Naive thymus-derived CD4-positive, alpha-beta T cell (primary cell): ENCODE measurements at regions not wholly inside any gene's neighbourhood (a gene's known extent, or its start where the extent isn't known, plus 50 kb on each side); places are given as distances from the start of the nearest gene placed in this dataset.
"Not testable (repeated sequence)": the region's sequence is repeated elsewhere in the genome, so short reads cannot be mapped to it uniquely, and the experiment has no call there.

ENCODE experiments used
- ATAC-seq: fragments of 150-1000 bp; cut with Tn5 transposase; 2 replicates; pipeline ENCODE4 v1.10.0; 2021; ENCODE audit warnings: mild to moderate bottlenecking, moderate library complexity
- CTCF ChIA-PET: fragments of 350-600 bp; sonication (Branson Sonifier 250); formaldehyde crosslinking; loops from one replicate; lab custom pipeline; 2021; ENCODE audit warnings: antibody characterized with exemption; lab: Charles Lee
- POLR2A ChIA-PET: fragments of 350-600 bp; sonication (Branson Sonifier 250); formaldehyde crosslinking; loops from one replicate; lab custom pipeline; 2021; ENCODE audit warnings: antibody characterized with exemption, inconsistent platforms; lab: Charles Lee
- DNase-seq, 9 donors: peaks; one replicate each; pipeline versions ENCODE4 v3.0.0 to v3.0.0-alpha.2; 2020 to 2022; ENCODE audit warnings: mixed read lengths in 1 of 9
- H3K27ac ChIP-seq: one replicate; pipeline ENCODE4 v1.7.0; 2013; ENCODE audit warnings: mild to moderate bottlenecking, low read depth, low read length, moderate library complexity
- H3K27me3 ChIP-seq, 2 donors: one replicate each; pipeline ENCODE4 v1.7.0; 2013; ENCODE audit warnings: low read length in 2 of 2, mild to moderate bottlenecking in 2 of 2, moderate library complexity in 2 of 2; ENCODE audit not compliant: control insufficient read depth in 2 of 2, insufficient read depth in 2 of 2
- H3K36me3 ChIP-seq, 3 experiments: 1 replicate in 2 of 3; 2 replicates in 1 of 3; pipeline ENCODE4 v1.7.0; 2013; ENCODE audit warnings: low read length in 3 of 3, mild to moderate bottlenecking in 3 of 3, moderate library complexity in 1 of 3; ENCODE audit not compliant: insufficient read depth in 3 of 3, control insufficient read depth in 2 of 3
- H3K4me1 ChIP-seq, 2 donors: one replicate each; pipeline ENCODE4 v1.7.0; 2013; ENCODE audit warnings: low read length in 2 of 2, mild to moderate bottlenecking in 2 of 2, moderate library complexity in 1 of 2; ENCODE audit not compliant: control insufficient read depth in 2 of 2, insufficient read depth in 2 of 2
- H3K4me3 ChIP-seq: 2 replicates; pipeline ENCODE4 v1.7.0; 2013; ENCODE audit warnings: mild to moderate bottlenecking, low read length
- H3K9me3 ChIP-seq, 3 experiments: 1 replicate in 2 of 3; 2 replicates in 1 of 3; pipeline ENCODE4 v1.7.0; 2013; ENCODE audit warnings: low read length in 3 of 3; ENCODE audit not compliant: control insufficient read depth in 2 of 3
- H3K27ac Mint-ChIP-seq, 9 donors: one replicate each; pipeline ENCODE4 v1.8.0; 2020 to 2022; ENCODE audit warnings: mixed read lengths in 9 of 9, mild to moderate bottlenecking in 8 of 9, moderate library complexity in 5 of 9, inconsistent platforms in 2 of 9
- H3K27me3 Mint-ChIP-seq, 5 donors: one replicate each; pipeline ENCODE4 v1.8.0; 2021 to 2022; ENCODE audit warnings: mixed read lengths in 5 of 5, mild to moderate bottlenecking in 1 of 5
- H3K36me3 Mint-ChIP-seq, 5 donors: one replicate each; pipeline ENCODE4 v1.8.0; 2020 to 2022; ENCODE audit warnings: mixed read lengths in 5 of 5, mild to moderate bottlenecking in 3 of 5, inconsistent platforms in 1 of 5
- H3K4me1 Mint-ChIP-seq, 7 donors: one replicate each; pipeline ENCODE4 v1.8.0; 2020 to 2022; ENCODE audit warnings: mixed read lengths in 7 of 7, mild to moderate bottlenecking in 3 of 7, inconsistent platforms in 1 of 7
- H3K4me3 Mint-ChIP-seq, 10 donors: one replicate each; pipeline ENCODE4 v1.8.0; 2020 to 2022; ENCODE audit warnings: mild to moderate bottlenecking in 10 of 10, mixed read lengths in 10 of 10, moderate library complexity in 6 of 10, inconsistent platforms in 2 of 10
- H3K9me3 Mint-ChIP-seq, 11 donors: one replicate each; pipeline ENCODE4 v1.8.0; 2020 to 2022; ENCODE audit warnings: mixed read lengths in 11 of 11, mild to moderate bottlenecking in 4 of 11, inconsistent platforms in 1 of 11, moderate library complexity in 1 of 11
- intact Hi-C, 2 donors: fragments of 100-400 bp; cut with micrococcal nuclease; formaldehyde crosslinking; loops; one replicate each; pipeline ENCODE4 v1.15.1; 2023

DNA sequence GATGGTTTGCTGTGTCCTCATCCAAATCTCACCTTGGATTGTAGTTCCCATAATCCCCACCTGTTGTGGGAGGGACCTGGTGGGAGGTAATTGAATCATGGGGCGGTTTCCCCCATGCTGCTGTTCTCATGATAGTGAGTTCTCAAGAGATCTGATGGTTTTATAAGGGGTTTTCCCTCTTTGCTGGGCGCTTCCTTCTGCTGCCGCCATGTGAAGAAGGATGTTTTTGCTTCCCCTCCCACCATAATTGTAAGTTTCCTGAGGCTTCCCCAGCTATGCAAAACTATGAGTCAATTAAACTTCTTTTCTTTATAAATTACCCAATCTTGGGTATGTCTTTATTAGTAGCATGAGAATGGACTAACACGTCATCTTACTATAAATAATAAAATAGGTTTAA is 55.7 kb upstream of the OGFRL1 start:
- H3K9me3 Mint-ChIP-seq, H3K36me3 ChIP-seq, H3K27ac Mint-ChIP-seq, H3K27me3 ChIP-seq, DNase-seq, H3K9me3 ChIP-seq, H3K36me3 Mint-ChIP-seq, ATAC-seq, POLR2A ChIA-PET, CTCF ChIA-PET, H3K4me3 Mint-ChIP-seq, H3K27ac ChIP-seq, H3K4me3 ChIP-seq, intact Hi-C loops: not testable (repeated sequence)
- H3K4me1 ChIP-seq, result peaks cover 10 to 13% of the 10 kb centered on the region in 2 donors
- peaks cover 8 to 26% (median 16%) of the 10 kb centered on the region in 7 donors for H3K4me1 Mint-ChIP-seq
- peaks cover 4 to 14% (median 10%) of the 10 kb centered on the region in 5 donors for H3K27me3 Mint-ChIP-seq

DNA sequence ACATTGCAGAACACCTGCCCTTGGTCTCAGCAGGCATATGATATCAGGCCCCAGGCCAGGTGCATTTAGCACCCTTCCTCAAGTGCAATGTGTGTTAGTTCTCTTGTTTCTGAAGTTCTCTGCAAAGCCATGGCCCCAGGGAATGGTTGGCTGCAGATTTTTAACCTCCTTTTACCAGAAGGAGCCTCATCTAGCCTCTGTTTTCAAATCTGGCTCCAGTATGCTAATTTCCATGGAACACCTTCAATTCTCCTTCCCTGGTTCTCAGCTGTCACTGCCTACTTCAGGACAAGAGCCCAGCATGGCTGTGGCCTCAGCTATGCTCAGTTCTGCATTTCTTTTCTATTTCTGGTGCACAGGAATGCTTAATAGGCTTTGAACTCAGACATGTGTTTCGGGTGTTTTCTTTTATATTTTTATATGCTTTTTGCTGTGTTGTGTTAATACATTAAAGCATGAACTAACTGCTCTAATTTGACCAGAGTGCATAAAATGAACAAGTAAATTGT is 51.6 kb upstream of the OGFRL1 start:
- Histone ChIP-seq H3K9me3 (no peaks in the 10 kb centered on the region), H3K4me3 (no peak overlapping the region), H3K4me1 (no peaks in the 10 kb centered on the region), H3K27me3 (no peaks in the 10 kb centered on the region), H3K36me3 (no peaks in the 10 kb centered on the region), H3K27ac (no peak overlapping the region)
- H3K4me3 Mint-ChIP-seq, result no peak overlapping the region
- H3K27me3 Mint-ChIP-seq, result peaks cover 9 to 24% (median 18%) of the 10 kb centered on the region in 5 donors
- CTCF ChIA-PET, result interaction anchor here (0.6 kb wide), 1 partner anchor 12 kb away, joined by 3 read pairs; no protein-coding TSS in a partner anchor
- H3K27ac Mint-ChIP-seq, result no peak overlapping the region
- peaks cover 0 to 4% (median 0%) of the 10 kb centered on the region in 11 donors for H3K9me3 Mint-ChIP-seq
- H3K36me3 Mint-ChIP-seq, result no peaks in the 10 kb centered on the region
- H3K4me1 Mint-ChIP-seq, result peaks cover 0 to 2% (median 0%) of the 10 kb centered on the region in 7 donors
- ATAC-seq (no peak), DNase-seq (no peak)
- intact Hi-C loops, result no loop called here
- POLR2A ChIA-PET, result no interaction called here

DNA sequence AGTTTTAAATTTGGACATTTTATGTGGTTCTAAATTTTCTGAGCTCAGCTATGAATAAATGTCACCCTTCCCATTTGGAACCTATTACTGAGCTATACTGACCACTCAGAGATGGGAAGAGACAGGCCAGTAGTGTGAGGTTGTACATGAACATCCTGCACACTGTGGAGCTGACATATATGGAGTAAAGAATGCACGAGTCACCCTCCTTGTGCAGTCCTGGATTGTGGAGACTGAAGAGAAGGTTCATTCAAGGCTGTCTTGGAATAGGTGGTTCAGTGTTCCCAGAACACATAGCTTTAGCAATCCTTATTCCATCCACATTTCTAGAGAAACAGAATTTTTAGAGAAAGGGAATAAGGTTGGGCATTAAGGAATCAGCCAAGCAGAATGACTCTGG is 50.3 kb upstream of the OGFRL1 start:
- H3K27me3 Mint-ChIP-seq, result peaks cover 4 to 24% (median 18%) of the 10 kb centered on the region in 5 donors
- no peak overlapping the region for H3K4me3 Mint-ChIP-seq
- ATAC-seq (no peak), DNase-seq (no peak)
- ChIA-PET CTCF (no interaction called here), POLR2A (no interaction called here)
- Histone ChIP-seq H3K4me1 (no peaks in the 10 kb centered on the region), H3K27ac (no peak overlapping the region), H3K4me3 (no peak overlapping the region), H3K27me3 (no peaks in the 10 kb centered on the region), H3K36me3 (no peaks in the 10 kb centered on the region), H3K9me3 (no peaks in the 10 kb centered on the region)
- H3K36me3 Mint-ChIP-seq, result no peaks in the 10 kb centered on the region
- H3K4me1 Mint-ChIP-seq, result no peaks in the 10 kb centered on the region
- H3K27ac Mint-ChIP-seq, result no peak overlapping the region
- intact Hi-C loops, result no loop called here
- H3K9me3 Mint-ChIP-seq, result peaks cover 0 to 14% (median 0%) of the 10 kb centered on the region in 11 donors
